HT1080 (cell line): ENCODE measurements at regions not wholly inside any gene's neighbourhood (a gene's known extent, or its start where the extent isn't known, plus 50 kb on each side); places are given as distances from the start of the nearest gene placed in this dataset.

Experiments used
- DNase-seq: peaks from one replicate; pipeline ENCODE4 v3.0.0-alpha.2; 2015; ENCODE audit warnings: low read depth

GRCh38 chr2:217277646-217278398 lies 418.0 kb upstream of the TNP1 start:
- peak; percentile 99 for DNase-seq

DNA sequence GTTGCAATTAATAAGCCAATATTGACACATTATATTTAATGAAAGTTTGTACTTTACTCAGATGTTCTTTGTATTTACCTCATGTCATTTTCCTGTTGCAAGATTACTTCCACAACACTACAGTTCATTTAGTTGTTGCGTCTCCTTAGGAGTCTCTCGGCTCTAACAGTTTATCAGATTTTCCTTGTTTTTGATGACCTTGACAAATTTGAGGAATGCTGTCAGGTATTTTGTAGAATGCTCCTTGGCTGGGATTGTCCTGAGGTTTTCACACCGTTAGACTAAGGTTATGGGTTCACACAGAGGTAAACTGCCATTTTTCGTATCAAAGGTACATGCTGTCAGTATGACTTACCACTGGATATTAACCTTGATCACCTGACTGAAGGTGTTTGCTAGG lies 416.6 kb upstream of the TNP1 start:
- no peak for DNase-seq

DNA sequence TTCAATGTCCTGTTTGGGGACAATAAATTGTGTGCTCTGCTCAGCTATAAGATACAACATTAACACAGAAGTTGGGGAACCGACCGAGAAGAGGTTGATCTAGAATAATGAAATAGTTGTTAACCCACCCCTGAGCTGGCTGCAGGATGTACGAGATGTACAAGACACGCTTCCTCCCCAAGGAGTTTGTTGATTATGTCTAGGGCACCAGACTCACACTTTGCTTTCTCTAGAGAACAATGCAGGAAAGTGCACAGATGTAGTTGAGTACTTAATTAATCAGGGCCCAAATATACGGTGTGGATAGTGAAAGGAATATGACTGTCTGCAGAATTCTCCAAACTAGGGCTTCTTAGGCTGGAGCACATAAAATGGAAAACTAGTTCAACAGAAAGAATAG lies 415.2 kb upstream of the TNP1 start:
- DNase-seq: no peak

DNA sequence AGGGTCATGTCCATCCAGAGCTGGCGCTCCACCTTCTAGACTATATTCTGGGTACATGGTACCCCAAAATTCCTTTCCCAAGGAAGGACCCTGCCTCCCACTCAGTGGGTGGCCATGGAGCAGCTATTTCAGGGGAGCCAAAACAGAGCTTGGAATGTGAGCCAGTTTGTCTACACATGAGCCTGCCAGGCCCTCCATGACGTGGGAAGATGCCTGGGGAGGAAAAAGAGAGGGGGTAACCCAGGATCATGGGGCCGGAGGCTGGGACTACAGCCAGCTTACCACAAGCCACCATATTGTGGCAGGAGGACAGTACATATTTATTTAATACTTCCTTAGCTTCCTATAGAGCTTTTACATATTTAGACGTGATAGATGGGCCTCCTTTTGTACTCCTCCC lies 414.7 kb upstream of the TNP1 start:
- DNase-seq: no peak

DNA sequence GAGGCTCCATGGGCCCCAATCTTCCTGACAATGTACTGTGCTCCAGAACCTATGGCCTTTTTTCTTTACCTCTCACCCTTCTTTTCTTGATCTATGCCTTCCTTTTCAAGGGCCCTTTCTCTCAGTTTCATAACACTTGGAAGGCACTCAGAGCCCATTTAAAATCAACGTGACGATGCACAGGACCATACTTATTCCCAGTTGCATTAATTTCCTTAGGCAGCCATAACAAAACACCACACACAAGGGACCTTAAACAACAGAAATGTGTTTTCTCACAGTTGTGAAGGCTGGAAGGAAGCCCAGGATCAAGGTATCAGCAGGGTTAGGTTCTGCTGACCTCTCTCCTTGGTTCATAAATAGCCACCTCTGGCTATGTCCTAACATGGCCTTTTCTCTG lies 414.0 kb upstream of the TNP1 start:
- no peak for DNase-seq

- DNase-seq: no peak
These were observed 413.3 kb upstream of the TNP1 start for GRCh38 chr2:217273162-217273561.

DNA sequence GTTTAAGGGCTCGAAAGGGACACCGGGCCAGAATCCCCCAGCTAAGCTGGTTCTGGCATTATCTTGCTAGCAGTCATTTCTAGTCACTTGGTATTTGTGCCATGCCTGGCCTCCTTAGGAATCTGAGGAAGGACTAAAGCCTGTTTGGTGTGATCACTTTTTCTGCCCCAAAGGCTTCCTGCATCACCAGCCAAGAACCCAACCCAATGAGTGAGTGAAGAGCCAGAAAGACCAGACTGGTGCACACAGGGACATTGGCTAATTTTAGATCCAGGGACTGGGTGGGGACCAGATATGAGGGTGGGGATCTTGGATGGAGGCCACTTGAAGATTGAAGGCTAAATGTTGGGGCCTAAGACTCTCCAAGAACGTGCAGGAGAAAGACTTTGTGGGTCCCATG lies 411.9 kb upstream of the TNP1 start:
- no peak for DNase-seq

- DNase-seq: no peak
These were observed 410.7 kb upstream of the TNP1 start for GRCh38 chr2:217270485-217271121.

- no peak for DNase-seq
These were observed 410.0 kb upstream of the TNP1 start for GRCh38 chr2:217269701-217270484.

- no peak for DNase-seq
These were observed 409.1 kb upstream of the TNP1 start for GRCh38 chr2:217268978-217269377.

- DNase-seq: no peak
These were observed 407.9 kb upstream of the TNP1 start for GRCh38 chr2:217267758-217268157.

DNA sequence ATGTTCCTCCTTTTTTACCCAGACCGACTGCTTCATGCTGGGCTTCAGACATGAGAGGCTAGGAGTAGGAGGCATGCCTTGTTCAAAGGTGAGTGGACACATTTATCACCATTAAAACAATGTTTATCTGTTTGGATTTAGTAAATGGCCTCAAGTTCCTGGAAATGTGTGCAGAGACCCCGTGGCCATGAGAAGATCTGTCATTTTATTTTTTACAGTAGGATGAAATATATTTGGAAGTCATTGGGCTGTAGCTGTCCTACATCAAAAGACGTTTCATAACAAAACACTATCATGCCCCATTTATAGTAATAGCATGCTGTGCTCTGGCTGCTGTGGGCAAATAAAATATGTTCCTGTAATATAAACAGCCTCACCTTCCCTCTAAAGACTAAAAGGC lies 403.9 kb upstream of the TNP1 start:
- DNase-seq: no peak

DNA sequence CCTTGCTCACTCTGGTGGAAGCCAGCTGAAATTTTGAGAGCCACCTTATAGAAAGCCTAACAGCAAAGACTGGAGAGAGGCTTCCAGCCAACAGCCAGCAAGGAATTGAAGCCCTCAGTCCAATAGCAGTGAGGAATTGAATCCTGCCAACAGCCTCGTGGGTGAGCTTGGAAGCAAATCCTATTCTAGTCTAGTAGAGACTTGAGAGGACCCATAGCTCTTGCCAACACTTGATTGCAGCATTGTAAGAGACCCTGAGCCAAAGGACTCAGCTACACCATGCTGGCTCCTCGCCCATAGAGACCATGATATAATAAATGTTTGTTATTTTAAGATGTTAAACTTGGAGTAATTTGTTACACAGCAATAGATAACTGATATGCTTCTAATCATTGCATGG lies 403.0 kb upstream of the TNP1 start:
- no peak for DNase-seq

DNA sequence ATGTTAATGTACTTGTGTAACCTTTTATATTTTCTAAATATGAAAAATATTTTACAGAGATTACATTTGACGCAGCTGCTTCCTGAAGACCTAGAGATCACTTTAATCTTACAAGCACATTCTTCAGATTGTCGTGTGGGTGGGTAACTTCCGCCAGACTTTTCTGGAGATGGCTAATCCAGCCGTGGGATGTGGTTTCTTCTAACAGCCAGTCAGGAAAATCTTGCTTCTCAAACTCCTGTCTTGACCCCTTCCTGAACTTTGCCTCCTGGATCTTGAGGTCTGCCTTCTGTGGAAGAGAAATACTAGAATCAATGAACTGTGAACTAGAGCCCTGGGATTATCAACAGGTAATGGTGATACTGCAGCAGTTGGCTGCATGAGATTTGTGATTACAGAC lies 401.6 kb upstream of the TNP1 start:
- DNase-seq: no peak

- no peak for DNase-seq
These were observed 400.7 kb upstream of the TNP1 start for GRCh38 chr2:217260441-217261115.

DNA sequence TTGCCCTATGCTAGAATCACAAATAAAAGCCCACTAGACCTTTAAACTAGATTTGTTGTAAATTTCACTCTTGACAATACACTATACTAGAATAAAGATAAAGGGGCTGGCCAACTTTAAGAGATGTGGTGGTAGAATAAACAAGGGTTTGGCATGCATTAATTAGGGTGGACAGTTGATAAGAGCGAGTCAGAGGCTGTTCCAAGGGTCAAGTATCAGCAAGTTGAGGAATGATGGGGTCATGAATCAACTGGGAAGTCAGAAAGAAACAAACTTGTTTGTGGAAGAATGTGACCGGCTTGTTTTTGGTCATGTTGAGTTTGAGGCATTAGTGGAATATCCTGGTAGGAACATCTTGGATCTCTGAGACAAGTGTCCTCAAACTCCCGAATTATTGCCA lies 398.3 kb upstream of the TNP1 start:
- DNase-seq: no peak

GRCh38 chr2:217256251-217256650 lies 396.4 kb upstream of the TNP1 start:
- no peak for DNase-seq

GRCh38 chr2:217254111-217254510 lies 394.2 kb upstream of the TNP1 start:
- DNase-seq: no peak

DNA sequence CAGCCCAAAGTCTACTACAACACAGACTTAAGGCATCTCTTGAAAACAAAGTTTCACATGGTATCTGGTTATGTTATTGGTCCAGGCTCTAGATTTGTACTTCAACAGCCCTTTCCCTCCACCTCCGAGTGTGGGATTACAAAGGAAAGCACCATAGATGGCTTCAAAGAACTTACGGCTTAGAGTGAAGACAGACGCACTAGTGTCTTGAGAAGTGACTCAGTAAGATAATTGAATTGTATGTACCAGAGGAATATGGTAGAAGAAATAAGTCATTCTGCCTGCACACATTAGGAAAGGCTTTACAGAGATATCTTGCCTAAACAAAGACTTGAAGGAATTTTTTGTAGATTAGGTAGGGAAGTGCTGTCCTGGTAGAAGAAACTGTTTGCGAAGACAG lies 392.3 kb upstream of the TNP1 start:
- DNase-seq: no peak

GRCh38 chr2:217250013-217250524 lies 390.2 kb upstream of the TNP1 start:
- DNase-seq: no peak

GRCh38 chr2:217249121-217250012 lies 389.5 kb upstream of the TNP1 start:
- no peak for DNase-seq
